IMR-90 (cell line): ENCODE measurements at regions not wholly inside any gene's neighbourhood (a gene's known extent, or its start where the extent isn't known, plus 50 kb on each side); places are given as distances from the start of the nearest gene placed in this dataset.

Experiments
- CTCF ChIP-seq: conservative IDR thresholded peaks from 2 replicates; pipeline ENCODE4 v1.5.1; 2012; ENCODE audit warnings: mild to moderate bottlenecking, low read depth, low read length, improper control_type of control experiment
- RCOR1 ChIP-seq: IDR thresholded peaks from 2 replicates; pipeline ENCODE4 v1.6.1; 2012; ENCODE audit warnings: mild to moderate bottlenecking, low read length, improper control_type of control experiment; ENCODE audit not compliant: insufficient replicate concordance

- TF ChIP-seq CTCF (no peak), RCOR1 (no peak)
These were observed 426.7 kb downstream of the PLPP3 start for GRCh38 chr1:56152635-56153034.
